HCT116 (cell line): ENCODE measurements at regions not wholly inside any gene's neighbourhood (a gene's known extent, or its start where the extent isn't known, plus 50 kb on each side); places are given as distances from the start of the nearest gene placed in this dataset.

ENCODE experiments used
- ATAC-seq: fragments of 200-7000 bp; cut with Tn5 transposase; 2 replicates; pipeline ENCODE4 v1.9.1; 2020; ENCODE audit warnings: mild to moderate bottlenecking, moderate library complexity
- BruUV-seq: library from RNA; stranded (reverse); fragments of 400-500 nt; replicated peaks from 2 replicates; lab custom pipeline; 2021; lab: Mats Ljungman, UMichigan
- CTCF ChIA-PET: fragments of 300-600 bp; sonication (Branson Sonifier 250); formaldehyde crosslinking; loops from one replicate; lab custom pipeline; 2021; ENCODE audit warnings: antibody characterized with exemption; lab: Charles Lee
- POLR2A ChIA-PET: fragments of 300-600, 350-600 bp; sonication (Branson Sonifier 250); formaldehyde crosslinking; loops from one replicate; lab custom pipeline; 2021; ENCODE audit warnings: antibody characterized with exemption; lab: Charles Lee
- RAD21 ChIA-PET, 2 experiments: fragments of 300-600 bp; sonication (Branson Sonifier 250); formaldehyde crosslinking; loops; one replicate each; lab custom pipeline; 2023; ENCODE audit warnings: low total read pairs in 2 of 2; ENCODE audit not compliant: uncharacterized antibody in 2 of 2, unreplicated experiment in 2 of 2, low non-redundant PET in 1 of 2; lab: Charles Lee
- DNase-seq: peaks from one replicate; pipeline ENCODE4 v3.0.0-alpha.2; 2010; ENCODE audit warnings: low read depth, low spot score
- H2AFZ ChIP-seq: fragments of 200-600 bp; shearing (Covaris generic), sonication (generic); 2 replicates; pipeline ENCODE4 v1.6.1; 2017; ENCODE audit warnings: low read depth, mixed run types, mixed read lengths, antibody characterized with exemption, low read length; ENCODE audit not compliant: poor library complexity, severe bottlenecking
- H3K27ac ChIP-seq: 2 replicates; pipeline ENCODE4 v1.5.1; 2012; ENCODE audit warnings: low read depth, low read length
- H3K27me3 ChIP-seq: fragments of 200-600 bp; sonication (generic); 2 replicates; pipeline ENCODE4 v1.6.1; 2016; ENCODE audit warnings: mixed run types, low read length, mixed read lengths; ENCODE audit not compliant: insufficient read depth
- H3K36me3 ChIP-seq, 2 experiments: fragments of 200-500 bp in 1 of 2; fragments of 200-600 bp in 1 of 2; sonication (Bioruptor generic) in 1 of 2; sonication (generic) in 1 of 2; 2 replicates each; pipeline versions ENCODE4 v1.5.1 to v1.6.1; 2014 to 2016; ENCODE audit warnings: low read length in 2 of 2, inconsistent platforms in 1 of 2, mixed read lengths in 1 of 2, mixed run types in 1 of 2; ENCODE audit not compliant: insufficient read depth in 2 of 2, control insufficient read depth in 1 of 2
- H3K4me1 ChIP-seq, 2 experiments: fragments of 200-600 bp in 1 of 2; sonication (generic) in 1 of 2; 2 replicates each; pipeline versions ENCODE4 v1.5.1 to v1.6.1; 2012 to 2017; ENCODE audit warnings: low read length in 2 of 2, inconsistent platforms in 1 of 2, mild to moderate bottlenecking in 1 of 2, mixed read lengths in 1 of 2, mixed run types in 1 of 2, moderate library complexity in 1 of 2; ENCODE audit not compliant: insufficient read depth in 2 of 2, control insufficient read depth in 1 of 2
- H3K4me2 ChIP-seq: fragments of 200-600 bp; sonication (generic); 2 replicates; pipeline ENCODE4 v1.6.1; 2017; ENCODE audit warnings: mixed run types, low read length, mixed read lengths
- H3K4me3 ChIP-seq, 2 experiments: fragments of 200-600 bp in 1 of 2; sonication (generic) in 1 of 2; replicated peaks in 1 of 2; 2 replicates each; pipeline ENCODE4 v1.5.1; 2011 to 2016; ENCODE audit warnings: low read length in 2 of 2, control low read depth in 1 of 2, low read depth in 1 of 2, mild to moderate bottlenecking in 1 of 2, mixed read lengths in 1 of 2, mixed run types in 1 of 2
- H3K79me2 ChIP-seq: fragments of 200-600 bp; sonication (generic); 2 replicates; pipeline ENCODE4 v1.6.1; 2017; ENCODE audit warnings: mild to moderate bottlenecking, mixed run types, low read length, moderate library complexity, mixed read lengths; ENCODE audit not compliant: insufficient read depth
- H3K9ac ChIP-seq: fragments of 200-600 bp; sonication (generic); 2 replicates; pipeline ENCODE4 v1.6.1; 2016; ENCODE audit warnings: low read length, mixed read lengths
- H3K9me2 ChIP-seq: fragments of 200-600 bp; sonication (generic), shearing (Covaris generic); 2 replicates; pipeline ENCODE4 v1.6.1; 2017; ENCODE audit warnings: mixed run types, mild to moderate bottlenecking, moderate library complexity; ENCODE audit not compliant: insufficient read depth
- H3K9me3 ChIP-seq, 2 experiments: fragments of 200-500 bp in 1 of 2; fragments of 200-600 bp in 1 of 2; sonication (Bioruptor generic) in 1 of 2; sonication (generic) in 1 of 2; 2 replicates each; pipeline ENCODE4 v1.6.1; 2014 to 2017; ENCODE audit warnings: low read length in 2 of 2, mixed read lengths in 2 of 2, inconsistent platforms in 1 of 2, low read depth in 1 of 2, mild to moderate bottlenecking in 1 of 2, mixed run types in 1 of 2, moderate library complexity in 1 of 2; ENCODE audit not compliant: control insufficient read depth in 1 of 2, insufficient read depth in 1 of 2
- H4K20me1 ChIP-seq: fragments of 200-600 bp; sonication (generic), shearing (Covaris generic); 2 replicates; pipeline ENCODE4 v1.6.1; 2017; ENCODE audit warnings: mixed run types, mild to moderate bottlenecking, moderate library complexity; ENCODE audit not compliant: insufficient read depth
- ATF3 ChIP-seq: IDR thresholded peaks from 2 replicates; pipeline ENCODE4 v1.6.1; 2012
- CEBPB ChIP-seq: IDR thresholded peaks from 2 replicates; pipeline ENCODE4 v1.6.1; 2012; ENCODE audit warnings: low read depth
- EGR1 ChIP-seq: IDR thresholded peaks from 2 replicates; pipeline ENCODE4 v1.6.1; 2012; ENCODE audit warnings: low read depth
- ELF1 ChIP-seq: IDR thresholded peaks from 2 replicates; pipeline ENCODE4 v1.6.1; 2012; ENCODE audit warnings: low read depth, borderline replicate concordance
- EZH2phosphoT487 ChIP-seq: fragments of 200-600 bp; IDR thresholded peaks from 2 replicates; pipeline ENCODE4 v1.6.1; 2018; ENCODE audit warnings: antibody characterized with exemption, borderline replicate concordance
- POLR2AphosphoS5 ChIP-seq: IDR thresholded peaks from 2 replicates; pipeline ENCODE4 v1.6.1; 2011; ENCODE audit warnings: mild to moderate bottlenecking, low read depth, low read length, moderate library complexity
- RAD21 ChIP-seq: IDR thresholded peaks from 2 replicates; pipeline ENCODE4 v1.6.1; 2012; ENCODE audit warnings: low read depth, mild to moderate bottlenecking
- REST ChIP-seq: IDR thresholded peaks from 2 replicates; pipeline ENCODE4 v1.6.1; 2012; ENCODE audit warnings: low read depth
- SRF ChIP-seq: IDR thresholded peaks from 2 replicates; pipeline ENCODE4 v1.6.1; 2012; ENCODE audit warnings: low read depth
- ZBTB33 ChIP-seq: IDR thresholded peaks from 2 replicates; pipeline ENCODE4 v1.6.1; 2011; ENCODE audit warnings: mild to moderate bottlenecking, low read length, moderate library complexity; ENCODE audit not compliant: insufficient replicate concordance; ENCODE audit errors: extremely low read depth
- ZFX ChIP-seq: fragments of 450-650 bp; IDR thresholded peaks from 2 replicates; pipeline ENCODE4 v1.6.1; 2017
- intact Hi-C: fragments of 100-400 bp; cut with micrococcal nuclease; formaldehyde crosslinking; loops from 2 replicates; pipeline ENCODE4 v1.10.0; 2022
- TF ChIP-seq, protein P1 (sequence below): IDR thresholded peaks from 2 replicates; pipeline ENCODE4 v1.6.1; 2012

DNA sequence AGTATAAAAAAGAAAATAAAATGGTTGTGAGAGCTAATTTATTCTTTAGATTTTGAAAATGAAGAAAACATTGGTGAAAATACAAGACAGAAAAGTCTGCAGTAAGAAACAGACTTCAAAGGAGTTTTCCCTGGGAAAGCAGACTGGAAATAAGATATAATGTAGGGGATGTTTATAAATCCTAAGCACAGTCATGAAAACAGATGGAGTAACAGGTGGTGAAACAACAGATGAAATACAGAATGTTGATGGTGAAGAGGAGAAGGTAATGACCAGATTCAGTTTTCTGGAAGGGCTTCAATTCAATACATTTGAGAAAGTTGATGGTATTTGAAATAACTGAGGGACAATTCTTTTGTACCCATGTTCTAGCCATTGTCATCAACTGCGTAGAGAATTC lies 353.9 kb downstream of the CHL1 start:
- H4K20me1 ChIP-seq = no peaks in the 10 kb centered on the region
- no peaks in the 10 kb centered on the region for H3K9me2 ChIP-seq
- POLR2A ChIA-PET = no interaction called here
- ATAC-seq (no peak), DNase-seq (no peak)
- H3K27ac ChIP-seq = no peak overlapping the region
- no peak overlapping the region for H3K9ac ChIP-seq
- no peaks in the 10 kb centered on the region for H3K4me1 ChIP-seq
- H3K36me3 ChIP-seq = no peaks in the 10 kb centered on the region
- no peaks in the 10 kb centered on the region for H3K27me3 ChIP-seq
- H3K4me2 ChIP-seq = no peak overlapping the region
- no TSS peak for BruUV-seq
- intact Hi-C loops = no loop called here
- RAD21 ChIA-PET = no interaction called here
- H3K79me2 ChIP-seq = no peaks in the 10 kb centered on the region
- no peak overlapping the region for H2AFZ ChIP-seq
- TF ChIP-seq ZBTB33 = no peak
- TF ChIP-seq, protein P1, sequence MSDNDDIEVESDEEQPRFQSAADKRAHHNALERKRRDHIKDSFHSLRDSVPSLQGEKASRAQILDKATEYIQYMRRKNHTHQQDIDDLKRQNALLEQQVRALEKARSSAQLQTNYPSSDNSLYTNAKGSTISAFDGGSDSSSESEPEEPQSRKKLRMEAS = no peak
- TF ChIP-seq CEBPB = no peak
- TF ChIP-seq EGR1 = no peak
- TF ChIP-seq SRF = no peak
- TF ChIP-seq ELF1 = no peak
- CTCF ChIA-PET = no interaction called here
- no peak overlapping the region for H3K4me3 ChIP-seq
- H3K9me3 ChIP-seq = peaks cover 19 to 26% of the 10 kb centered on the region in 2 experiments; a peak in 2 of 4 replicates

- no peak for ATAC-seq
- Histone ChIP-seq H2AFZ (no peak overlapping the region), H3K9ac (no peak overlapping the region)
- TF ChIP-seq EZH2phosphoT487 (no peak), ELF1 (no peak), REST (no peak), ZFX (no peak), ATF3 (no peak), SRF (no peak), POLR2AphosphoS5 (no peak), RAD21 (no peak)
- TF ChIP-seq, all 23 proteins: peak for 0
- no peak overlapping the region for H3K4me2 ChIP-seq
- H3K4me1 ChIP-seq = no peaks in the 10 kb centered on the region
- no peaks in the 10 kb centered on the region for H3K27me3 ChIP-seq
- H3K27ac ChIP-seq = no peak overlapping the region
- BruUV-seq = no TSS peak
- no peak overlapping the region for H3K4me3 ChIP-seq
- no peaks in the 10 kb centered on the region for H3K36me3 ChIP-seq
- peaks cover 11 to 53% of the 10 kb centered on the region in 2 experiments; a peak in 2 of 4 replicates for H3K9me3 ChIP-seq
- H4K20me1 ChIP-seq = no peaks in the 10 kb centered on the region
- ChIA-PET CTCF (no interaction called here), RAD21 (no interaction called here), POLR2A (no interaction called here)
- no peaks in the 10 kb centered on the region for H3K9me2 ChIP-seq
- intact Hi-C loops = no loop called here
- no peaks in the 10 kb centered on the region for H3K79me2 ChIP-seq
- no peak for DNase-seq
Observed at GRCh38 chr3:557972-558371, 361.4 kb downstream of the CHL1 start.
